WTC11 (cell line): ENCODE measurements at regions not wholly inside any gene's neighbourhood (a gene's known extent, or its start where the extent isn't known, plus 50 kb on each side); places are given as distances from the start of the nearest gene placed in this dataset.

Experiments
- ATAC-seq: fragments of 200-7000 bp; cut with Tn5 transposase; 2 replicates; pipeline ENCODE4 v1.10.0; 2021; ENCODE audit warnings: mild to moderate bottlenecking, moderate library complexity
- CTCF ChIA-PET: fragments of 300-600 bp; sonication (Branson Sonifier 250); formaldehyde crosslinking; loops from one replicate; lab custom pipeline; 2021; ENCODE audit warnings: antibody characterized with exemption; lab: Charles Lee
- POLR2A ChIA-PET: fragments of 350-600 bp; sonication (Branson Sonifier 250); formaldehyde crosslinking; loops from one replicate; lab custom pipeline; 2021; ENCODE audit warnings: antibody characterized with exemption; lab: Charles Lee
- DNase-seq: peaks from one replicate; pipeline ENCODE4 v3.0.0; 2021; ENCODE audit warnings: low spot score
- H3K27ac Mint-ChIP-seq: 2 replicates; pipeline ENCODE4 v1.8.0; 2021; ENCODE audit warnings: mixed read lengths
- H3K27me3 Mint-ChIP-seq: 2 replicates; pipeline ENCODE4 v1.8.0; 2021; ENCODE audit warnings: low read depth, mild to moderate bottlenecking, moderate library complexity, mixed read lengths
- H3K36me3 Mint-ChIP-seq: 2 replicates; pipeline ENCODE4 v1.8.0; 2021; ENCODE audit warnings: mixed read lengths
- H3K4me1 Mint-ChIP-seq: 2 replicates; pipeline ENCODE4 v1.8.0; 2022; ENCODE audit warnings: mixed read lengths
- H3K4me3 Mint-ChIP-seq: 2 replicates; pipeline ENCODE4 v1.8.0; 2021; ENCODE audit warnings: mild to moderate bottlenecking, moderate library complexity, mixed read lengths
- H3K9me3 Mint-ChIP-seq: 2 replicates; pipeline ENCODE4 v1.8.0; 2021; ENCODE audit warnings: mixed read lengths
- ARID4B ChIP-seq: sonication (generic); formaldehyde crosslinking; IDR thresholded peaks from 2 replicates; pipeline ENCODE4 v1.8.0; 2023; ENCODE audit warnings: missing genetic modification reagents, mild to moderate bottlenecking, borderline replicate concordance
- ATF1 ChIP-seq: sonication (generic); formaldehyde crosslinking; IDR thresholded peaks from 2 replicates; pipeline ENCODE4 v1.8.1; 2023; ENCODE audit warnings: mild to moderate bottlenecking, moderate library complexity, missing genetic modification reagents
- E2F4 ChIP-seq: sonication (generic); formaldehyde crosslinking; IDR thresholded peaks from 2 replicates; pipeline ENCODE4 v1.8.1; 2022; ENCODE audit warnings: low read depth, mild to moderate bottlenecking, moderate library complexity, missing genetic modification reagents, borderline replicate concordance
- FOXK1 ChIP-seq: sonication (generic); formaldehyde crosslinking; IDR thresholded peaks from 2 replicates; pipeline ENCODE4 v1.8.0; 2022; ENCODE audit warnings: mild to moderate bottlenecking, moderate library complexity, missing genetic modification reagents
- FOXP1 ChIP-seq: sonication (generic); formaldehyde crosslinking; IDR thresholded peaks from 2 replicates; pipeline ENCODE4 v1.8.0; 2022; ENCODE audit warnings: missing genetic modification reagents, mild to moderate bottlenecking, moderate library complexity, borderline replicate concordance
- GTF2I ChIP-seq: fragments of 250-450 bp; sonication (Bioruptor Pico); conservative IDR thresholded peaks from 2 replicates; pipeline ENCODE4 v1.4.0; 2021; ENCODE audit warnings: mild to moderate bottlenecking
- NFYB ChIP-seq: sonication (generic); formaldehyde crosslinking; conservative IDR thresholded peaks from 2 replicates; pipeline ENCODE4 v1.8.0; 2022; ENCODE audit warnings: low read depth, missing genetic modification reagents
- RELA ChIP-seq: sonication (generic); formaldehyde crosslinking; IDR thresholded peaks from 2 replicates; pipeline ENCODE4 v1.8.1; 2022; ENCODE audit warnings: missing genetic modification reagents, mild to moderate bottlenecking, borderline replicate concordance
- SMAD4 ChIP-seq: sonication (generic); formaldehyde crosslinking; IDR thresholded peaks from 2 replicates; pipeline ENCODE4 v1.8.0; 2022; ENCODE audit warnings: mild to moderate bottlenecking, missing genetic modification reagents
- ZNF138 ChIP-seq: sonication (generic); formaldehyde crosslinking; conservative IDR thresholded peaks from 2 replicates; pipeline ENCODE4 v1.8.1; 2022; ENCODE audit warnings: mild to moderate bottlenecking, moderate library complexity, missing genetic modification reagents
- ZNF263 ChIP-seq: sonication (generic); formaldehyde crosslinking; IDR thresholded peaks from 2 replicates; pipeline ENCODE4 v1.8.1; 2022; ENCODE audit warnings: low read depth, mild to moderate bottlenecking, moderate library complexity, missing genetic modification reagents
- ZNF396 ChIP-seq: fragments of 250-450 bp; sonication (Bioruptor Pico); IDR thresholded peaks from 2 replicates; pipeline ENCODE4 v1.8.0; 2021; ENCODE audit warnings: mild to moderate bottlenecking, moderate library complexity, borderline replicate concordance
- ZNF671 ChIP-seq: fragments of 250-450 bp; sonication (Bioruptor Pico); IDR thresholded peaks from 2 replicates; pipeline ENCODE4 v1.8.0; 2021; ENCODE audit warnings: mild to moderate bottlenecking
- ZSCAN18 ChIP-seq: fragments of 250-450 bp; sonication (Bioruptor Pico); IDR thresholded peaks from 2 replicates; pipeline ENCODE4 v2.1.2; 2022; ENCODE audit warnings: mild to moderate bottlenecking, moderate library complexity
- TF ChIP-seq, protein P1 (sequence below): sonication (generic); formaldehyde crosslinking; conservative IDR thresholded peaks from 2 replicates; pipeline ENCODE4 v1.8.1; 2023; ENCODE audit warnings: mild to moderate bottlenecking, low read depth, missing genetic modification reagents, moderate library complexity
- TF ChIP-seq, protein P2 (sequence below): fragments of 250-450 bp; sonication (Bioruptor Pico); IDR thresholded peaks from 2 replicates; pipeline ENCODE4 v1.9.0; 2021; ENCODE audit warnings: mild to moderate bottlenecking
- TF ChIP-seq, protein P3 (sequence below): sonication (generic); formaldehyde crosslinking; IDR thresholded peaks from 2 replicates; pipeline ENCODE4 v1.8.1; 2022; ENCODE audit warnings: mild to moderate bottlenecking, moderate library complexity, missing genetic modification reagents
- TF ChIP-seq, protein P4 (sequence below): sonication (generic); formaldehyde crosslinking; IDR thresholded peaks from 2 replicates; pipeline ENCODE4 v1.8.0; 2022; ENCODE audit warnings: mild to moderate bottlenecking, missing genetic modification reagents
- TF ChIP-seq, protein P5 (sequence below): fragments of 250-450 bp; sonication (Bioruptor Pico); IDR thresholded peaks from 2 replicates; pipeline ENCODE4 v1.8.0; 2021; ENCODE audit warnings: mild to moderate bottlenecking
- TF ChIP-seq, protein P6 (sequence below): fragments of 250-450 bp; sonication (Bioruptor Pico); conservative IDR thresholded peaks from 2 replicates; pipeline ENCODE4 v1.9.0; 2021; ENCODE audit warnings: mild to moderate bottlenecking

DNA sequence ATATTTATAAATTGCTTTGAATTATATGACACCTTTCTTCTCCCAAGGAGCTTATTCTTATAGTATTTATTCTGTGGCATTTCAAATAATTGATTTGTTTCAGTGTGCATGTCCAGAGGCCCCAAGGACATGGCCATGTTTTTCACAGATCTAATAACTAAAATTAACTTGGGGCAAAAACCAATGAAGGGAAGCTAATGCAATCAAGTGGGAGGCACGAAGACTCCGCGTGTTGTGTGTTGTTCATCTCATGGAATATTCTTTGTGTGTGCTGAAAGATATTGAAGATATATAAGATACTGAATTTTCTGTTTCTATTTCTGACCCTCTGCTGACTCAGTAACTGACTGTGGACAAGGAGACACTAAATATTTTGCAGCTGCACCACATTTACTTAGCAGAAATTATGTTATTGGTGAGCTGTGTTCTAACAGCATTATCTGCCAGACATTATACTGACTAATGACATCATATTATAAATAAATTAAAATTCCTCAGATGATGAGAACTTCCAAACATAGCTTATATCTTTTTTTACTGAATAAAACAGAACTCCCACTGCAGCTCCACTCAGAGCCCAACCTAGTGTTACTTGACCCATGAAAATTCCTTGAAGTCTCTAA lies 519.3 kb upstream of the CXADR start:
- no peak for DNase-seq
- Mint-ChIP-seq H3K27ac (no peak overlapping the region), H3K36me3 (peaks cover 1% of the 10 kb centered on the region)
- ATAC-seq: no peak
- TF ChIP-seq E2F4 (CRISPR knock-in tag) (no peak), ZNF263 (no peak), NFYB (CRISPR knock-in tag) (no peak), SMAD4 (CRISPR knock-in tag) (no peak), ATF1 (CRISPR knock-in tag) (no peak), FOXK1 (no peak), ZSCAN18 (CRISPR knock-in tag) (no peak), FOXP1 (CRISPR knock-in tag) (no peak), ZNF671 (CRISPR knock-in tag) (no peak), RELA (no peak), GTF2I (CRISPR knock-in tag) (no peak), ZNF396 (CRISPR knock-in tag) (no peak), ARID4B (no peak), ZNF138 (CRISPR knock-in tag) (no peak)
- TF ChIP-seq, protein P1, sequence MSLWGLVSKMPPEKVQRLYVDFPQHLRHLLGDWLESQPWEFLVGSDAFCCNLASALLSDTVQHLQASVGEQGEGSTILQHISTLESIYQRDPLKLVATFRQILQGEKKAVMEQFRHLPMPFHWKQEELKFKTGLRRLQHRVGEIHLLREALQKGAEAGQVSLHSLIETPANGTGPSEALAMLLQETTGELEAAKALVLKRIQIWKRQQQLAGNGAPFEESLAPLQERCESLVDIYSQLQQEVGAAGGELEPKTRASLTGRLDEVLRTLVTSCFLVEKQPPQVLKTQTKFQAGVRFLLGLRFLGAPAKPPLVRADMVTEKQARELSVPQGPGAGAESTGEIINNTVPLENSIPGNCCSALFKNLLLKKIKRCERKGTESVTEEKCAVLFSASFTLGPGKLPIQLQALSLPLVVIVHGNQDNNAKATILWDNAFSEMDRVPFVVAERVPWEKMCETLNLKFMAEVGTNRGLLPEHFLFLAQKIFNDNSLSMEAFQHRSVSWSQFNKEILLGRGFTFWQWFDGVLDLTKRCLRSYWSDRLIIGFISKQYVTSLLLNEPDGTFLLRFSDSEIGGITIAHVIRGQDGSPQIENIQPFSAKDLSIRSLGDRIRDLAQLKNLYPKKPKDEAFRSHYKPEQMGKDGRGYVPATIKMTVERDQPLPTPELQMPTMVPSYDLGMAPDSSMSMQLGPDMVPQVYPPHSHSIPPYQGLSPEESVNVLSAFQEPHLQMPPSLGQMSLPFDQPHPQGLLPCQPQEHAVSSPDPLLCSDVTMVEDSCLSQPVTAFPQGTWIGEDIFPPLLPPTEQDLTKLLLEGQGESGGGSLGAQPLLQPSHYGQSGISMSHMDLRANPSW: no peak
- TF ChIP-seq, protein P2, sequence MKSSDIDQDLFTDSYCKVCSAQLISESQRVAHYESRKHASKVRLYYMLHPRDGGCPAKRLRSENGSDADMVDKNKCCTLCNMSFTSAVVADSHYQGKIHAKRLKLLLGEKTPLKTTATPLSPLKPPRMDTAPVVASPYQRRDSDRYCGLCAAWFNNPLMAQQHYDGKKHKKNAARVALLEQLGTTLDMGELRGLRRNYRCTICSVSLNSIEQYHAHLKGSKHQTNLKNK (CRISPR knock-in tag): no peak
- TF ChIP-seq, protein P3, sequence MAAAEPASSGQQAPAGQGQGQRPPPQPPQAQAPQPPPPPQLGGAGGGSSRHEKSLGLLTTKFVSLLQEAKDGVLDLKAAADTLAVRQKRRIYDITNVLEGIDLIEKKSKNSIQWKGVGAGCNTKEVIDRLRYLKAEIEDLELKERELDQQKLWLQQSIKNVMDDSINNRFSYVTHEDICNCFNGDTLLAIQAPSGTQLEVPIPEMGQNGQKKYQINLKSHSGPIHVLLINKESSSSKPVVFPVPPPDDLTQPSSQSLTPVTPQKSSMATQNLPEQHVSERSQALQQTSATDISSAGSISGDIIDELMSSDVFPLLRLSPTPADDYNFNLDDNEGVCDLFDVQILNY (CRISPR knock-in tag): no peak
- TF ChIP-seq, protein P4, sequence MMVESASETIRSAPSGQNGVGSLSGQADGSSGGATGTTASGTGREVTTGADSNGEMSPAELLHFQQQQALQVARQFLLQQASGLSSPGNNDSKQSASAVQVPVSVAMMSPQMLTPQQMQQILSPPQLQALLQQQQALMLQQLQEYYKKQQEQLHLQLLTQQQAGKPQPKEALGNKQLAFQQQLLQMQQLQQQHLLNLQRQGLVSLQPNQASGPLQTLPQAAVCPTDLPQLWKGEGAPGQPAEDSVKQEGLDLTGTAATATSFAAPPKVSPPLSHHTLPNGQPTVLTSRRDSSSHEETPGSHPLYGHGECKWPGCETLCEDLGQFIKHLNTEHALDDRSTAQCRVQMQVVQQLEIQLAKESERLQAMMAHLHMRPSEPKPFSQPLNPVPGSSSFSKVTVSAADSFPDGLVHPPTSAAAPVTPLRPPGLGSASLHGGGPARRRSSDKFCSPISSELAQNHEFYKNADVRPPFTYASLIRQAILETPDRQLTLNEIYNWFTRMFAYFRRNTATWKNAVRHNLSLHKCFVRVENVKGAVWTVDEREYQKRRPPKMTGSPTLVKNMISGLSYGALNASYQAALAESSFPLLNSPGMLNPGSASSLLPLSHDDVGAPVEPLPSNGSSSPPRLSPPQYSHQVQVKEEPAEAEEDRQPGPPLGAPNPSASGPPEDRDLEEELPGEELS: no peak
- TF ChIP-seq, protein P5, sequence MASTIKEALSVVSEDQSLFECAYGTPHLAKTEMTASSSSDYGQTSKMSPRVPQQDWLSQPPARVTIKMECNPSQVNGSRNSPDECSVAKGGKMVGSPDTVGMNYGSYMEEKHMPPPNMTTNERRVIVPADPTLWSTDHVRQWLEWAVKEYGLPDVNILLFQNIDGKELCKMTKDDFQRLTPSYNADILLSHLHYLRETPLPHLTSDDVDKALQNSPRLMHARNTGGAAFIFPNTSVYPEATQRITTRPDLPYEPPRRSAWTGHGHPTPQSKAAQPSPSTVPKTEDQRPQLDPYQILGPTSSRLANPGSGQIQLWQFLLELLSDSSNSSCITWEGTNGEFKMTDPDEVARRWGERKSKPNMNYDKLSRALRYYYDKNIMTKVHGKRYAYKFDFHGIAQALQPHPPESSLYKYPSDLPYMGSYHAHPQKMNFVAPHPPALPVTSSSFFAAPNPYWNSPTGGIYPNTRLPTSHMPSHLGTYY: no peak
- TF ChIP-seq, protein P6, sequence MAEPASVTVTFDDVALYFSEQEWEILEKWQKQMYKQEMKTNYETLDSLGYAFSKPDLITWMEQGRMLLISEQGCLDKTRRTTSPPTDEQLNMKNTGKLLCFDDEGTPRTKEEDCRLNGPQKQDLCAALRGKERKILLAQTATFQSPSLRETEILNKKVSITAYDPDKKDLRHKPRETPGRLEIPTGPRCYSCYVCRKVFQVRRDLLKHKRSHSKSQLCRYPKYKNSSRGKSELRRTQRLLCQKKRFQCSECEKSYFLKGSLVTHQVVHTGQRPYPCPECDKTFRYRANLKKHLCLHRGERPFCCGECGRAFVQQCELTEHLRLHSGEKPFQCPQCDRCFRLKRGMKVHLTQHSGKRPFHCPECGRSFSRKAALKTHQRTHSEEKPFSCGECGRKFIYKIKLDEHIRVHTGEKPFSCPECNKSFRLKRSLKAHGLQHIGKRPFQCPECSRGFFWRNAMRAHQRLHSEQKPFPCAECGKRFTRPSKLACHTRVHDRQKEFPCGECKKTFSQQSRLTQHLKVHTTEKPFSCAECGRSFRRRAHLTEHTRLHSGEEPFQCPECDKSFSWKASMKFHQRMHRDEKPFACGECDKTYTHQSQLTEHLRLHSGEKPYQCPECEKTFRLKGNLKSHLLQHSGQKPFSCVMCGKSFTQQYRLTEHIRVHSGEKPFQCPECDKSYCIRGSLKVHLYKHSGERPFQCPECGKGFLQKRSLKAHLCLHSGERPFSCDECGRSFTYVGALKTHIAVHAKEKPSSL (CRISPR knock-in tag): no peak
- TF ChIP-seq, all 79 proteins: peak for 0
- Mint-ChIP-seq H3K4me1 (peaks cover 5% of the 10 kb centered on the region), H3K9me3 (peaks cover 14% of the 10 kb centered on the region), H3K4me3 (no peak overlapping the region), H3K27me3 (no peaks in the 10 kb centered on the region)
- POLR2A ChIA-PET: no interaction called here
- CTCF ChIA-PET: interaction anchor here (0.9 kb wide), 1 partner anchor 9 kb away, joined by 3 read pairs; no protein-coding TSS in a partner anchor
